ENCODE measurements at regions not wholly inside any gene's neighbourhood (a gene's known extent, or its start where the extent isn't known, plus 50 kb on each side); places are given as distances from the start of the nearest gene placed in this dataset.

DNA sequence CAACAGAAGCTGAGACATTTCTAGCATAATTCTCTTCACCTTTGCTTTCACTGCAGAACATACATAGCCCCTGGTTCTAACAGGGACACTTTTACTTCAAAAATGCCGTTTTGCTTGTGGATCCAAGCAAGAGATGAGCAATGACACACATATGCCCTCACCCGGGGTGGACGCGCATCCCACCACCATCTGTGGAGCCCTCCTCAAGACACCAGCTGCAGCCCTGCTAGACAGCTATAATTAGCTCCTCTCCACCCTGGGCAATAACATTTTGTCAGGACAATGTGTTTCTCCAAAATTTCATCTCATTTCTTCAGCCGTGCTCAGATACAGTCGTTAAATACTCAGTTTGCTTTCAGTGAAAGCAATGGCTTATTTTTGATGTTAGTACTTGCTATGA is 368.7 kb upstream of the RAB6C start:
- no peak for DNase-seq (ENCODE audit: low read depth in 3 of 3)

DNA sequence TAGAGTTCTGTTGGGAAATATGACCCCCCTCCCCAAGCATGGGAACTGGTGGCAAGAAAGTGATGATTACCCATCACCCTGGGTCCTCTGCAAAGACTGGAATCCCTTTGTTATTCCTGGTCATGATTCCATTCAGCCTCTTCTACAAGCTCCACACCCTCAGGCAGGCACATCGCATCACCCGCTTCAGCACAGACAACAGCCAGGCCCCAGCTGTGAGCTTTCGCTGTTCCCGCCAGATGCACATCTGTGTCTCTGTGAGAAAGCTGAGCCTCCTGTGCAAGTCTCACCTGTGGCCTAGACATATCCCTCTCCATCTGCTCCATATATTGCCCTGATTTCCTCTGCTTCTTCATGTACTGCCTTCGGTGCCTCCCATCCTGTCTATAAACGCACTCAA is 368.0 kb upstream of the RAB6C start:
- DNase-seq (ENCODE audit: low read depth in 3 of 3) = no peak

- no peak for DNase-seq (ENCODE audit: low read depth in 3 of 3)
These were observed 360.0 kb upstream of the RAB6C start for GRCh38 chr2:129619471-129619870.

GRCh38 chr2:129620411-129620810 is 359.1 kb upstream of the RAB6C start:
- no peak for DNase-seq (ENCODE audit: low read depth in 3 of 3)

DNA sequence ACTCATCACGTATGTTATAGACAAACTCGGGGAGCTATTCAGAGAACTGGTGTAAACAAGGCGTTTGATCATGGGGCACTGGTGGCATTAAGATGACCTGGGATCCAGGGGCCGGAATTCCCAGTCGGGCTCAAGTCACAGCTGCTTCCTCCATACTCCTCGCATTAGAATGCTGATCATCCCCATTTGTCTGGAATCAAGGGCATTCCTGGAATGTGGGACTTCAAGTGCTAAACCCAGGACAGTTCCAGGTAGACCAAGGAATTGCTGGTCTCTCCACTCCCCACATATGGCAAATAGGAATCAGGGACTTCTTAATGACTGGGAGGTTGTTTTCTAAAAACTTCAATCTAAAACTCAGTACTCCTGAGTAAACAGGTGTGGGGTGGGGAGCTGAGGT is 355.7 kb upstream of the RAB6C start:
- no peak for DNase-seq (ENCODE audit: low read depth in 3 of 3)

DNA sequence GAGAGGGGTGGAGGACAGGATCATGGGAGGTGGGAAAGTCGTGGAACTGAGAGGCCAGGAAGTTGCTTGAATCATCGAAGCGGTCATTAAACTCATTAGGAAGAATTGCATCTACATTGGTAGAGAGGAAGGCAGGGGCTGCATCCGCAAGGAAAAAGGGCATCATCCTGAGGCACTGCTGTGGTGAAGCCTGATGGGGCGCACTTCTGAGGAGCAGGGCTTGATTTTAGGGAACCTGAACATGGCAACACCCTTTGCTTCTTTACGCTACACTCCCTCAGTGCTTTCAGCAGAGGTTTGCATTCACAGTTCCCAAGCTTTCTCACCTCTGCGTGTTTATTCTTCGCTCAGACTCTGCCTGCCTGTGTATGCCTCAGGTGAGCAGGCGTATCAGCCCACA is 352.0 kb upstream of the RAB6C start:
- no peak for DNase-seq (ENCODE audit: low read depth in 3 of 3)

GRCh38 chr2:129636692-129637091 is 342.8 kb upstream of the RAB6C start:
- no peak for DNase-seq (ENCODE audit: low read depth in 3 of 3)

DNA sequence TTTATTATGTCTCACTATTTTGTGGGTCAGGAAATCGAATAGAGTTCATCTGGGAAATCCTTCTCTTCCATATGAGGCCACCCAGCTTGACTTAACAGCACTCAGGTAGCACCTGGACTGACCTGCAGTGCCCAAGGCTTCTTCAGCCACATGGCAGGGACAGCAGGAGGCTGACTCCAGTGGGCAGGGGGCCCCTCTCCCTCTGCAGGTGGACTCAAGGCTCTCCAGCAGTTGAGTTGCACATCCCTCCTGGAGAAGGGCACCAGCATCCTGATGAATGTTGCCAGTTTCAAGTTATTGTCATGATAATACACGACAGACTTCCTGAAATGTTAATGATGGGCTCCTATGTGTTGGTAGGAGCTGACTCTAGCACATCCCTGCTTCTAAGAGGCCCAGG is 338.1 kb upstream of the RAB6C start:
- no peak for DNase-seq (ENCODE audit: low read depth in 3 of 3)

GRCh38 chr2:129642526-129643043 is 336.9 kb upstream of the RAB6C start:
- no peak for DNase-seq (ENCODE audit: low read depth in 3 of 3)

- no peak for DNase-seq (ENCODE audit: low read depth in 3 of 3)
These were observed 334.1 kb upstream of the RAB6C start for GRCh38 chr2:129645335-129645734.

- no peak for DNase-seq (ENCODE audit: low read depth in 3 of 3)
These were observed 333.4 kb upstream of the RAB6C start for GRCh38 chr2:129646107-129646506.

DNA sequence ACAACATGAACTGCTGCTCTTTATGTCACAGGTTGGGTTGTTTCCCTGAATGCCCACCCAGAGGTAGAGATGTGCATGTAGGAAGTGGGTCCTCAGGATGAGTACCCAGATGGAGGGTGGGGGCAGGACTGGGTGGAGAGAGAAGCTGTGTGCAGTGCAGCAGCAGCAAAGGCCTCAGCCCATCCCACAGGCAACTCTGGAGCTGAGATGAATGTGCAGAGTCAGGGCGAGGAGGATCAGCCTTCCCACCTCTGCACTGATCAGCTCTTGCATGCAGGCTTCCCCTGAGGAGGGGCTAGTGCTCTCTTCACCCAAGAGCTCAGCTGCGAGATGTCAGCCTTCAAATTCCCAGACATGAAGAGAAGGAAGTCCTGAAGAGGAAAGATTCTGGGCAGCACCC is 326.2 kb upstream of the RAB6C start:
- DNase-seq (ENCODE audit: low read depth in 3 of 3) = no peak

- DNase-seq (ENCODE audit: low read depth in 3 of 3) = no peak
These were observed 325.1 kb upstream of the RAB6C start for GRCh38 chr2:129654331-129654730.

GRCh38 chr2:129656081-129656598 is 323.3 kb upstream of the RAB6C start:
- DNase-seq (ENCODE audit: low read depth in 3 of 3) = no peak

DNA sequence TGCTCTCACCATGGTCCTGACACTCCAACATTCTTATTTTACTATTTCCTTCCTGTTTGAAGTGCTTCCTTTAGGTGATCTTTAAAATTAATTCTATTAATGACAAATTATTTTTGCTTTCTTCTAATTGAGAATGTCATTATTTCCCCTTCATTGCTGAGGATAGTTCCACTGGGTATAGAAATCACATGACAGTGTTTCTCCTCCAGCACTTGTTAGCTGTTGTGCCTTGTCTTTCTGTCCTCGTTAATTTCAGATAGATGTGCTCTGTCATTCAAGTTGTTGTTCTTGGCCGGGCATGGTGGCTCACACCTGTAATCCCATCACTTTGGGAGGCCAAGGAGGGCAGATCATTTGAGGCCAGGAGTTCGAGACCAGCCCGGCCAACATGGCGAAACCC is 321.0 kb upstream of the RAB6C start:
- DNase-seq (ENCODE audit: low read depth in 3 of 3) = no peak

GRCh38 chr2:129661935-129662334 is 317.5 kb upstream of the RAB6C start:
- DNase-seq (ENCODE audit: low read depth in 3 of 3) = no peak

DNA sequence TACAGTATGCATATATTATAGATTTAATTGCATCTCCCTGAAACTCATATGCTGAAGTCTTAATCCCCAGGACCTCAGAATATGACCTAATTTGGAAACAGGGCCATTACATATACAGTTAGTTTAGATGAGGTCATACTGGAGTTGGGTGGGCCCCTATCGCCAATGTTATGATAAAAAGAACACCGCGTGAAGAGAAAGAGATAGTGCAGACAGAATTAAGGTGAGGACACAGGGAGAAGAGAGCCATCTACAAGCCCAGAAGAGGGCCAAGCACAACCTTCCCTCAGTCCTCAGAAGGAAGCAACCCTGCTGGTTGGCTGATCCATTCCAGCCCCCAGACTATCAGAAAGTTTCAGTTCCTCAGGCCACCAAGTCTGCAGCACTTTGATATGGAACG is 311.9 kb upstream of the RAB6C start:
- no peak for DNase-seq (ENCODE audit: low read depth in 3 of 3)

- DNase-seq (ENCODE audit: low read depth in 3 of 3) = no peak
These were observed 306.9 kb upstream of the RAB6C start for GRCh38 chr2:129672521-129672920.

GRCh38 chr2:129673234-129673633 is 306.2 kb upstream of the RAB6C start:
- no peak for DNase-seq (ENCODE audit: low read depth in 3 of 3)

GRCh38 chr2:129673847-129674711 is 305.4 kb upstream of the RAB6C start:
- no peak for DNase-seq (ENCODE audit: low read depth in 3 of 3)

DNA sequence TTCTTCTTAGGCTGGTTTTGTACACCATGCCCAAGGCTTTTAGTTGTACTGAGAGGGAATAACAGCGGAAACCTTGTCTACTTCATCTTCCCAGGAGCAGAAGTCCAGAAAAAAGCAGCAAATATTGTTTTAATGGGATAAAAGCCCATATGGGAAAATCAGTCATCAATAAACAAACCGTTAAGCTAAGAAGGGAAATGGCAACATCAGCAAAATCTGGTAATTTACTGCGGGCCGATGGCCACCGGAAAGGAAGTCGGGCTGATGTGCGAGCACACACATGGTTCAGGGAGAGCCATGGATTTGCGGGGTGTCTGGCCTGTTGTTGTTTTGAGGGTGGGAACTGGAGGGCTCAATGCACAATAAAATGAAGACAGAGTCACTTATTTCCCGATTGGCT is 300.7 kb upstream of the RAB6C start:
- no peak for DNase-seq (ENCODE audit: low read depth in 3 of 3)

GRCh38 chr2:129681788-129682187 is 297.7 kb upstream of the RAB6C start:
- DNase-seq (ENCODE audit: low read depth in 3 of 3) = no peak

- DNase-seq (ENCODE audit: low read depth in 3 of 3) = no peak
These were observed 289.6 kb upstream of the RAB6C start for GRCh38 chr2:129689653-129690448.
